ENCODE measurements at regions not wholly inside any gene's neighbourhood (a gene's known extent, or its start where the extent isn't known, plus 50 kb on each side); places are given as distances from the start of the nearest gene placed in this dataset.
"Not testable (repeated sequence)": the region's sequence is repeated elsewhere in the genome, so short reads cannot be mapped to it uniquely, and the experiment has no call there.

- Histone ChIP-seq H3K9me3 (ENCODE audit: control insufficient read depth in 2 of 2, low read length in 2 of 2) (no peaks in the 10 kb centered on the region), H3K27ac (ENCODE audit: low read depth in 2 of 2, low read length in 2 of 2) (no peak overlapping the region), H3K4me3 (ENCODE audit: low read length in 2 of 2) (no peak overlapping the region), H3K27me3 (ENCODE audit: control insufficient read depth in 2 of 2, insufficient read depth in 2 of 2, low read length in 2 of 2) (no peaks in the 10 kb centered on the region), H3K9ac (ENCODE audit: low read depth in 1 of 2, low read length in 2 of 2) (no peak overlapping the region), H3K36me3 (ENCODE audit: control insufficient read depth in 2 of 2, insufficient read depth in 2 of 2, low read length in 2 of 2) (no peaks in the 10 kb centered on the region), H3K4me1 (ENCODE audit: control insufficient read depth in 2 of 2, insufficient read depth in 2 of 2, low read length in 2 of 2) (no peaks in the 10 kb centered on the region)
Observed at GRCh38 chr4:126404549-126404948, 1089.8 kb downstream of the FAT4 start.

- Histone ChIP-seq H3K4me3 (ENCODE audit: low read length in 2 of 2) (no peak overlapping the region), H3K4me1 (ENCODE audit: control insufficient read depth in 2 of 2, insufficient read depth in 2 of 2, low read length in 2 of 2) (no peaks in the 10 kb centered on the region), H3K36me3 (ENCODE audit: control insufficient read depth in 2 of 2, insufficient read depth in 2 of 2, low read length in 2 of 2) (no peaks in the 10 kb centered on the region)
Observed at GRCh38 chr4:126405369-126405982, 1090.7 kb downstream of the FAT4 start.

GRCh38 chr4:126409746-126410145 lies 1095.0 kb downstream of the FAT4 start:
- H3K27ac ChIP-seq (ENCODE audit: low read depth in 2 of 2, low read length in 2 of 2), result no peak overlapping the region
- no peaks in the 10 kb centered on the region for H3K36me3 ChIP-seq (ENCODE audit: control insufficient read depth in 2 of 2, insufficient read depth in 2 of 2, low read length in 2 of 2)
- no peak overlapping the region for H3K4me3 ChIP-seq (ENCODE audit: low read length in 2 of 2)
- no peaks in the 10 kb centered on the region for H3K9me3 ChIP-seq (ENCODE audit: control insufficient read depth in 2 of 2, low read length in 2 of 2)
- no peak overlapping the region for H3K9ac ChIP-seq (ENCODE audit: low read depth in 1 of 2, low read length in 2 of 2)
- H3K4me1 ChIP-seq (ENCODE audit: control insufficient read depth in 2 of 2, insufficient read depth in 2 of 2, low read length in 2 of 2), result no peaks in the 10 kb centered on the region
- H3K27me3 ChIP-seq (ENCODE audit: control insufficient read depth in 2 of 2, insufficient read depth in 2 of 2, low read length in 2 of 2), result no peaks in the 10 kb centered on the region

More at GRCh38 chr4:126405369-126405982, 1090.7 kb downstream of the FAT4 start:
- H3K27me3 ChIP-seq (ENCODE audit: control insufficient read depth in 2 of 2, insufficient read depth in 2 of 2, low read length in 2 of 2), result no peaks in the 10 kb centered on the region
- H3K27ac ChIP-seq (ENCODE audit: low read depth in 2 of 2, low read length in 2 of 2), result no peak overlapping the region
- no peak overlapping the region for H3K9ac ChIP-seq (ENCODE audit: low read depth in 1 of 2, low read length in 2 of 2)
- H3K9me3 ChIP-seq (ENCODE audit: control insufficient read depth in 2 of 2, low read length in 2 of 2), result no peaks in the 10 kb centered on the region

GRCh38 chr4:126411047-126411446 lies 1096.3 kb downstream of the FAT4 start:
- H3K27ac ChIP-seq (ENCODE audit: low read depth in 2 of 2, low read length in 2 of 2), result no peak overlapping the region

GRCh38 chr4:126412310-126412709 lies 1097.6 kb downstream of the FAT4 start:
- not testable (repeated sequence) for H3K4me3 ChIP-seq (ENCODE audit: low read length in 2 of 2); H3K9me3 ChIP-seq (ENCODE audit: control insufficient read depth in 2 of 2, low read length in 2 of 2); H3K9ac ChIP-seq (ENCODE audit: low read depth in 1 of 2, low read length in 2 of 2); H3K36me3 ChIP-seq (ENCODE audit: control insufficient read depth in 2 of 2, insufficient read depth in 2 of 2, low read length in 2 of 2); H3K27ac ChIP-seq (ENCODE audit: low read depth in 2 of 2, low read length in 2 of 2); H3K4me1 ChIP-seq (ENCODE audit: control insufficient read depth in 2 of 2, insufficient read depth in 2 of 2, low read length in 2 of 2); H3K27me3 ChIP-seq (ENCODE audit: control insufficient read depth in 2 of 2, insufficient read depth in 2 of 2, low read length in 2 of 2)

More at GRCh38 chr4:126411047-126411446, 1096.3 kb downstream of the FAT4 start:
- H3K9ac ChIP-seq (ENCODE audit: low read depth in 1 of 2, low read length in 2 of 2), result no peak overlapping the region
- H3K4me3 ChIP-seq (ENCODE audit: low read length in 2 of 2), result no peak overlapping the region
- no peaks in the 10 kb centered on the region for H3K36me3 ChIP-seq (ENCODE audit: control insufficient read depth in 2 of 2, insufficient read depth in 2 of 2, low read length in 2 of 2)
- no peaks in the 10 kb centered on the region for H3K27me3 ChIP-seq (ENCODE audit: control insufficient read depth in 2 of 2, insufficient read depth in 2 of 2, low read length in 2 of 2)
- H3K4me1 ChIP-seq (ENCODE audit: control insufficient read depth in 2 of 2, insufficient read depth in 2 of 2, low read length in 2 of 2), result no peaks in the 10 kb centered on the region
- no peaks in the 10 kb centered on the region for H3K9me3 ChIP-seq (ENCODE audit: control insufficient read depth in 2 of 2, low read length in 2 of 2)

- Histone ChIP-seq H3K9ac (ENCODE audit: low read depth in 1 of 2, low read length in 2 of 2) (no peak overlapping the region), H3K36me3 (ENCODE audit: control insufficient read depth in 2 of 2, insufficient read depth in 2 of 2, low read length in 2 of 2) (no peaks in the 10 kb centered on the region), H3K27ac (ENCODE audit: low read depth in 2 of 2, low read length in 2 of 2) (no peak overlapping the region), H3K4me3 (ENCODE audit: low read length in 2 of 2) (no peak overlapping the region), H3K9me3 (ENCODE audit: control insufficient read depth in 2 of 2, low read length in 2 of 2) (no peaks in the 10 kb centered on the region), H3K27me3 (ENCODE audit: control insufficient read depth in 2 of 2, insufficient read depth in 2 of 2, low read length in 2 of 2) (no peaks in the 10 kb centered on the region), H3K4me1 (ENCODE audit: control insufficient read depth in 2 of 2, insufficient read depth in 2 of 2, low read length in 2 of 2) (no peaks in the 10 kb centered on the region)
Observed at GRCh38 chr4:126414741-126415140, 1100.0 kb downstream of the FAT4 start.

GRCh38 chr4:126419266-126419665 lies 1104.5 kb downstream of the FAT4 start:
- Histone ChIP-seq H3K9me3 (ENCODE audit: control insufficient read depth in 2 of 2, low read length in 2 of 2) (no peaks in the 10 kb centered on the region), H3K9ac (ENCODE audit: low read depth in 1 of 2, low read length in 2 of 2) (no peak overlapping the region), H3K4me3 (ENCODE audit: low read length in 2 of 2) (no peak overlapping the region), H3K4me1 (ENCODE audit: control insufficient read depth in 2 of 2, insufficient read depth in 2 of 2, low read length in 2 of 2) (no peaks in the 10 kb centered on the region), H3K27ac (ENCODE audit: low read depth in 2 of 2, low read length in 2 of 2) (no peak overlapping the region), H3K27me3 (ENCODE audit: control insufficient read depth in 2 of 2, insufficient read depth in 2 of 2, low read length in 2 of 2) (no peaks in the 10 kb centered on the region), H3K36me3 (ENCODE audit: control insufficient read depth in 2 of 2, insufficient read depth in 2 of 2, low read length in 2 of 2) (no peaks in the 10 kb centered on the region)

GRCh38 chr4:126427853-126428252 lies 1113.1 kb downstream of the FAT4 start:
- no peaks in the 10 kb centered on the region for H3K4me1 ChIP-seq (ENCODE audit: control insufficient read depth in 2 of 2, insufficient read depth in 2 of 2, low read length in 2 of 2)
- no peak overlapping the region for H3K27ac ChIP-seq (ENCODE audit: low read depth in 2 of 2, low read length in 2 of 2)
- no peak overlapping the region for H3K9ac ChIP-seq (ENCODE audit: low read depth in 1 of 2, low read length in 2 of 2)
- H3K27me3 ChIP-seq (ENCODE audit: control insufficient read depth in 2 of 2, insufficient read depth in 2 of 2, low read length in 2 of 2), result no peaks in the 10 kb centered on the region
- H3K36me3 ChIP-seq (ENCODE audit: control insufficient read depth in 2 of 2, insufficient read depth in 2 of 2, low read length in 2 of 2), result no peaks in the 10 kb centered on the region
- no peaks in the 10 kb centered on the region for H3K9me3 ChIP-seq (ENCODE audit: control insufficient read depth in 2 of 2, low read length in 2 of 2)
- H3K4me3 ChIP-seq (ENCODE audit: low read length in 2 of 2), result no peak overlapping the region

GRCh38 chr4:126431049-126431448 lies 1116.3 kb downstream of the FAT4 start:
- no peaks in the 10 kb centered on the region for H3K36me3 ChIP-seq (ENCODE audit: control insufficient read depth in 2 of 2, insufficient read depth in 2 of 2, low read length in 2 of 2)
- no peaks in the 10 kb centered on the region for H3K27me3 ChIP-seq (ENCODE audit: control insufficient read depth in 2 of 2, insufficient read depth in 2 of 2, low read length in 2 of 2)
- no peak overlapping the region for H3K27ac ChIP-seq (ENCODE audit: low read depth in 2 of 2, low read length in 2 of 2)
- no peak overlapping the region for H3K9ac ChIP-seq (ENCODE audit: low read depth in 1 of 2, low read length in 2 of 2)
- H3K9me3 ChIP-seq (ENCODE audit: control insufficient read depth in 2 of 2, low read length in 2 of 2), result no peaks in the 10 kb centered on the region
- H3K4me1 ChIP-seq (ENCODE audit: control insufficient read depth in 2 of 2, insufficient read depth in 2 of 2, low read length in 2 of 2), result no peaks in the 10 kb centered on the region
- H3K4me3 ChIP-seq (ENCODE audit: low read length in 2 of 2), result no peak overlapping the region

- no peaks in the 10 kb centered on the region for H3K9me3 ChIP-seq (ENCODE audit: control insufficient read depth in 2 of 2, low read length in 2 of 2)
- no peak overlapping the region for H3K4me3 ChIP-seq (ENCODE audit: low read length in 2 of 2)
- H3K27me3 ChIP-seq (ENCODE audit: control insufficient read depth in 2 of 2, insufficient read depth in 2 of 2, low read length in 2 of 2), result no peaks in the 10 kb centered on the region
- H3K36me3 ChIP-seq (ENCODE audit: control insufficient read depth in 2 of 2, insufficient read depth in 2 of 2, low read length in 2 of 2), result no peaks in the 10 kb centered on the region
- no peak overlapping the region for H3K27ac ChIP-seq (ENCODE audit: low read depth in 2 of 2, low read length in 2 of 2)
- H3K9ac ChIP-seq (ENCODE audit: low read depth in 1 of 2, low read length in 2 of 2), result no peak overlapping the region
- H3K4me1 ChIP-seq (ENCODE audit: control insufficient read depth in 2 of 2, insufficient read depth in 2 of 2, low read length in 2 of 2), result no peaks in the 10 kb centered on the region
Observed at GRCh38 chr4:126435491-126435890, 1120.7 kb downstream of the FAT4 start.

GRCh38 chr4:126440297-126440696 lies 1125.5 kb downstream of the FAT4 start:
- Histone ChIP-seq H3K9me3 (ENCODE audit: control insufficient read depth in 2 of 2, low read length in 2 of 2) (peaks cover 0 to 2% of the 10 kb centered on the region in 2 donors), H3K4me1 (ENCODE audit: control insufficient read depth in 2 of 2, insufficient read depth in 2 of 2, low read length in 2 of 2) (no peaks in the 10 kb centered on the region), H3K9ac (ENCODE audit: low read depth in 1 of 2, low read length in 2 of 2) (no peak overlapping the region), H3K27me3 (ENCODE audit: control insufficient read depth in 2 of 2, insufficient read depth in 2 of 2, low read length in 2 of 2) (no peaks in the 10 kb centered on the region), H3K4me3 (ENCODE audit: low read length in 2 of 2) (no peak overlapping the region), H3K27ac (ENCODE audit: low read depth in 2 of 2, low read length in 2 of 2) (no peak overlapping the region), H3K36me3 (ENCODE audit: control insufficient read depth in 2 of 2, insufficient read depth in 2 of 2, low read length in 2 of 2) (no peaks in the 10 kb centered on the region)

Data from mucosa of rectum (tissue), 2 donors.